SK-N-SH (cell line): ENCODE measurements at regions not wholly inside any gene's neighbourhood (a gene's known extent, or its start where the extent isn't known, plus 50 kb on each side); places are given as distances from the start of the nearest gene placed in this dataset.

Experiments
- CTCF ChIA-PET: fragments of 300-600, 350-600 bp; formaldehyde crosslinking; extraction: SDS; loops from one replicate; lab custom pipeline; 2021; lab: Yijun Ruan, JAX
- POLR2A ChIA-PET: fragments of 350-600 bp; sonication (Branson Sonifier 250); formaldehyde crosslinking; extraction: SDS; loops from one replicate; lab custom pipeline; 2020; ENCODE audit warnings: antibody characterized with exemption, inconsistent platforms; lab: Yijun Ruan, JAX
- DNase-seq: peaks from one replicate; pipeline ENCODE4 v3.0.0; 2012
- H2AFZ ChIP-seq: fragments of 200-600 bp; sonication (generic); 2 replicates; pipeline ENCODE4 v1.8.1; 2016; ENCODE audit warnings: antibody characterized with exemption, mild to moderate bottlenecking, low read depth
- H3F3A ChIP-seq: fragments of 200-600 bp; sonication (generic); replicated peaks from 2 replicates; pipeline ENCODE3; 2016; ENCODE audit warnings: antibody characterized with exemption, mild to moderate bottlenecking; ENCODE audit not compliant: insufficient read depth
- H3K27ac ChIP-seq, 2 experiments: fragments of 200-500 bp in 1 of 2; fragments of 200-600 bp in 1 of 2; sonication (Bioruptor generic) in 1 of 2; sonication (generic), shearing (Covaris generic) in 1 of 2; 2 replicates each; pipeline versions ENCODE4 v1.5.1 to v1.6.1; 2014 to 2016; ENCODE audit warnings: low read depth in 2 of 2, inconsistent platforms in 1 of 2, low read length in 1 of 2, mild to moderate bottlenecking in 1 of 2, mixed read lengths in 1 of 2
- H3K27me3 ChIP-seq: fragments of 200-600 bp; sonication (generic), shearing (Covaris generic); 2 replicates; pipeline ENCODE4 v1.6.1; 2016; ENCODE audit warnings: mixed run types; ENCODE audit not compliant: insufficient read depth
- H3K36me3 ChIP-seq, 2 experiments: fragments of 200-500 bp in 1 of 2; fragments of 200-600 bp in 1 of 2; sonication (Bioruptor generic) in 1 of 2; sonication (generic) in 1 of 2; replicated peaks in 1 of 2; 2 replicates each; pipeline versions ENCODE3 to v1.5.1; 2014 to 2016; ENCODE audit warnings: low read length in 1 of 2, mild to moderate bottlenecking in 1 of 2; ENCODE audit not compliant: insufficient read depth in 2 of 2, control insufficient read depth in 1 of 2
- H3K4me1 ChIP-seq, 2 experiments: fragments of 200-500 bp in 1 of 2; fragments of 200-600 bp in 1 of 2; sonication (Bioruptor generic) in 1 of 2; sonication (generic), shearing (Covaris generic) in 1 of 2; 2 replicates each; pipeline versions ENCODE4 v1.5.1 to v1.6.1; 2014 to 2016; ENCODE audit warnings: low read depth in 1 of 2, low read length in 1 of 2, mixed run types in 1 of 2; ENCODE audit not compliant: insufficient read depth in 2 of 2, control insufficient read depth in 1 of 2
- H3K4me2 ChIP-seq: fragments of 200-600 bp; sonication (generic), shearing (Covaris generic); 2 replicates; pipeline ENCODE4 v1.6.1; 2017; ENCODE audit warnings: mixed run types
- H3K4me3 ChIP-seq, 2 experiments: fragments of 200-500 bp in 1 of 2; fragments of 200-600 bp in 1 of 2; sonication (Bioruptor generic) in 1 of 2; sonication (generic), shearing (Covaris generic) in 1 of 2; 2 replicates each; pipeline versions ENCODE4 v1.5.1 to v1.8.1; 2014 to 2016; ENCODE audit warnings: low read depth in 2 of 2, inconsistent platforms in 1 of 2, low read length in 1 of 2, mild to moderate bottlenecking in 1 of 2, mixed read lengths in 1 of 2, moderate library complexity in 1 of 2
- H3K79me2 ChIP-seq: fragments of 200-600 bp; sonication (generic); 2 replicates; pipeline ENCODE4 v1.8.1; 2017; ENCODE audit warnings: mild to moderate bottlenecking; ENCODE audit not compliant: insufficient read depth
- H3K9ac ChIP-seq: fragments of 200-600 bp; sonication (generic); 2 replicates; pipeline ENCODE4 v1.6.1; 2017; ENCODE audit warnings: mixed run types
- H3K9me2 ChIP-seq: fragments of 200-600 bp; sonication (generic); 2 replicates; pipeline ENCODE4 v1.6.1; 2017; ENCODE audit warnings: mixed run types
- H3K9me3 ChIP-seq: fragments of 200-600 bp; sonication (generic); 2 replicates; pipeline ENCODE4 v1.6.1; 2017; ENCODE audit warnings: mixed run types, mild to moderate bottlenecking, moderate library complexity
- H4K20me1 ChIP-seq: fragments of 200-600 bp; sonication (generic); 2 replicates; pipeline ENCODE4 v1.6.1; 2017; ENCODE audit warnings: mild to moderate bottlenecking, mixed run types; ENCODE audit not compliant: insufficient read depth
- CHD2 ChIP-seq: fragments of 150-350 bp; IDR thresholded peaks from 2 replicates; pipeline ENCODE4 v1.6.1; 2018; ENCODE audit warnings: low read length; ENCODE audit not compliant: partially characterized antibody
- CTCF ChIP-seq: fragments of 200-600 bp; sonication (generic); IDR thresholded peaks from 2 replicates; pipeline ENCODE4 v1.6.1; 2017; ENCODE audit warnings: antibody characterized with exemption, mild to moderate bottlenecking, moderate library complexity
- EP300 ChIP-seq, 2 experiments: IDR thresholded peaks; 2 replicates each; pipeline versions ENCODE4 v1.4.0 to v1.6.1; 2012; ENCODE audit warnings: borderline replicate concordance in 1 of 2, low read depth in 1 of 2, low read length in 1 of 2
- EZH2phosphoT487 ChIP-seq: fragments of 200-600 bp; sonication (generic); IDR thresholded peaks from 2 replicates; pipeline ENCODE4 v1.6.1; 2017; ENCODE audit warnings: low read depth, mixed run types, mild to moderate bottlenecking, antibody characterized with exemption, moderate library complexity, borderline replicate concordance
- FOXJ3 ChIP-seq: sonication (generic); formaldehyde crosslinking; IDR thresholded peaks from 2 replicates; pipeline ENCODE4 v1.5.1; 2020; ENCODE audit warnings: mild to moderate bottlenecking, missing genetic modification reagents
- FOXM1 ChIP-seq: IDR thresholded peaks from 2 replicates; pipeline ENCODE4 v1.4.0; 2012; ENCODE audit warnings: low read depth, mild to moderate bottlenecking
- GABPA ChIP-seq: IDR thresholded peaks from 2 replicates; pipeline ENCODE4 v1.4.0; 2012; ENCODE audit warnings: low read depth, mild to moderate bottlenecking
- GATA2 ChIP-seq: sonication (generic); formaldehyde crosslinking; IDR thresholded peaks from 2 replicates; pipeline ENCODE4 v1.5.0; 2020; ENCODE audit warnings: mild to moderate bottlenecking, missing genetic modification reagents
- JUND ChIP-seq: IDR thresholded peaks from 2 replicates; pipeline ENCODE4 v1.4.0; 2012
- MXI1 ChIP-seq: IDR thresholded peaks from 2 replicates; pipeline ENCODE4 v1.6.1; 2012; ENCODE audit warnings: mild to moderate bottlenecking, low read depth, low read length, improper control_type of control experiment
- NRF1 ChIP-seq: IDR thresholded peaks from 2 replicates; pipeline ENCODE4 v1.6.1; 2012; ENCODE audit warnings: low read depth, mild to moderate bottlenecking, low read length
- RAD21 ChIP-seq: IDR thresholded peaks from 2 replicates; pipeline ENCODE4 v1.6.1; 2012; ENCODE audit warnings: mild to moderate bottlenecking, low read length
- RCOR1 ChIP-seq: fragments of 150-350 bp; IDR thresholded peaks from 2 replicates; pipeline ENCODE4 v1.6.1; 2017; ENCODE audit warnings: antibody characterized with exemption, low read length
- RFX5 ChIP-seq: IDR thresholded peaks from 2 replicates; pipeline ENCODE4 v1.6.1; 2012; ENCODE audit warnings: mild to moderate bottlenecking, improper control_type of control experiment, low read length
- RXRA ChIP-seq: IDR thresholded peaks from 2 replicates; pipeline ENCODE4 v1.4.0; 2012; ENCODE audit warnings: low read depth, mild to moderate bottlenecking, borderline replicate concordance
- SIN3A ChIP-seq: IDR thresholded peaks from 2 replicates; pipeline ENCODE4 v1.6.1; 2012; ENCODE audit warnings: low read depth, mild to moderate bottlenecking, low read length, moderate library complexity, borderline replicate concordance
- TAF1 ChIP-seq: IDR thresholded peaks from 2 replicates; pipeline ENCODE4 v1.6.1; 2012; ENCODE audit warnings: low read depth, mild to moderate bottlenecking, low read length, moderate library complexity, borderline replicate concordance
- TCF12 ChIP-seq: IDR thresholded peaks from 2 replicates; pipeline ENCODE4 v1.4.0; 2012
- YY1 ChIP-seq: IDR thresholded peaks from 2 replicates; pipeline ENCODE4 v1.4.0; 2012; ENCODE audit warnings: low read depth, mild to moderate bottlenecking
- ZBTB33 ChIP-seq: IDR thresholded peaks from 2 replicates; pipeline ENCODE4 v1.4.0; 2012; ENCODE audit warnings: low read depth, borderline replicate concordance
- WGBS: methylation state at CpG from one replicate; pipeline ENCODE4 v1.1.6; 2017; ENCODE audit warnings: low lambda C conversion rate; 5-methylcytosine and 5-hydroxymethylcytosine counted together

GRCh38 chr2:51213826-51214225 is 181.9 kb upstream of the NRXN1 start:
- H3K79me2 ChIP-seq, result no peaks in the 10 kb centered on the region
- no peak overlapping the region for H3K4me2 ChIP-seq
- no peaks in the 10 kb centered on the region for H3K27me3 ChIP-seq
- no peaks in the 10 kb centered on the region for H3F3A ChIP-seq
- ChIA-PET CTCF (no interaction called here), POLR2A (interaction anchor here (0.6 kb wide), 1 partner anchor 8 kb away, joined by 3 read pairs; no protein-coding TSS in a partner anchor)
- no peaks in the 10 kb centered on the region; the same call in 1 of the 2 replicates for H3K9me3 ChIP-seq
- no peaks in the 10 kb centered on the region for H3K4me1 ChIP-seq
- H3K4me3 ChIP-seq, result no peak overlapping the region
- H3K36me3 ChIP-seq, result no peaks in the 10 kb centered on the region
- 62% methylated on average over 2 of the region's 2 CpGs for WGBS
- no peak overlapping the region for H3K27ac ChIP-seq
- DNase-seq, result no peak
- no peaks in the 10 kb centered on the region for H4K20me1 ChIP-seq
- H3K9ac ChIP-seq, result no peak overlapping the region
- no peak for TF ChIP-seq ZBTB33
- no peak for TF ChIP-seq CTCF
- TF ChIP-seq TAF1, result no peak
- no peak for TF ChIP-seq TCF12
- no peak for TF ChIP-seq RFX5
- no peak for TF ChIP-seq RXRA
- no peak for TF ChIP-seq MXI1
- no peak for TF ChIP-seq YY1
- TF ChIP-seq RAD21, result no peak
- TF ChIP-seq EZH2phosphoT487, result no peak
- no peak for TF ChIP-seq CHD2
- no peak for TF ChIP-seq NRF1
- no peak for TF ChIP-seq FOXM1
- TF ChIP-seq GABPA, result no peak
- TF ChIP-seq RCOR1, result no peak
- TF ChIP-seq FOXJ3 (CRISPR knock-in tag), result no peak
- TF ChIP-seq JUND, result no peak
- no peak for TF ChIP-seq EP300 (IDR thresholded peaks at IDR 0.05; ENCODE audit: borderline replicate concordance in 1 of 2, low read depth in 1 of 2, low read length in 1 of 2)
- TF ChIP-seq SIN3A, result no peak
- TF ChIP-seq GATA2, result no peak
- TF ChIP-seq, all 33 proteins: peak for 0
- Histone ChIP-seq H2AFZ (no peak overlapping the region), H3K9me2 (no peaks in the 10 kb centered on the region)
